PC-3 (cell line): ENCODE measurements at regions not wholly inside any gene's neighbourhood (a gene's known extent, or its start where the extent isn't known, plus 50 kb on each side); places are given as distances from the start of the nearest gene placed in this dataset.
A peak's percentile ranks its signal among the peaks of the same experiment; 100 is the strongest.

Experiments used
- ATAC-seq: fragments of 200-7000 bp; cut with Tn5 transposase; 2 replicates; pipeline ENCODE4 v1.9.1; 2020; ENCODE audit warnings: mild to moderate bottlenecking, moderate library complexity
- BruUV-seq: library from RNA; stranded (reverse); fragments of 400-500 nt; replicated peaks from 2 replicates; lab custom pipeline; 2021; lab: Mats Ljungman, UMichigan
- CTCF ChIA-PET: fragments of 300-600 bp; sonication (Branson Sonifier 250); formaldehyde crosslinking; loops from one replicate; lab custom pipeline; 2022; ENCODE audit warnings: antibody characterized with exemption; lab: Charles Lee
- POLR2A ChIA-PET: fragments of 300-600 bp; sonication (Branson Sonifier 250); formaldehyde crosslinking; loops from one replicate; lab custom pipeline; 2022; ENCODE audit warnings: antibody characterized with exemption; ENCODE audit not compliant: unreplicated experiment; lab: Charles Lee
- DNase-seq: peaks from one replicate; pipeline ENCODE4 v3.0.0-alpha.2; 2015
- H2AFZ ChIP-seq: fragments of 300-600 bp; sonication (generic); 2 replicates; pipeline ENCODE4 v1.6.0; 2016; ENCODE audit warnings: antibody characterized with exemption, low read length
- H3F3A ChIP-seq: fragments of 300-600 bp; sonication (generic); one replicate; pipeline ENCODE4 v1.6.0; 2017; ENCODE audit warnings: antibody characterized with exemption, low read length, control low read depth, mild to moderate bottlenecking; ENCODE audit not compliant: unreplicated experiment
- H3K27ac ChIP-seq: fragments of 300-600 bp; sonication (generic); 2 replicates; pipeline ENCODE4 v1.5.1; 2016; ENCODE audit warnings: mild to moderate bottlenecking, low read length
- H3K27me3 ChIP-seq: fragments of 300-600 bp; sonication (generic); 2 replicates; pipeline ENCODE4 v1.6.1; 2016; ENCODE audit warnings: low read length, mixed read lengths
- H3K36me3 ChIP-seq: fragments of 300-600 bp; sonication (generic); 2 replicates; pipeline ENCODE4 v1.6.1; 2016; ENCODE audit warnings: low read depth, mixed run types, low read length, mixed read lengths
- H3K4me1 ChIP-seq: fragments of 300-600 bp; sonication (generic); 2 replicates; pipeline ENCODE4 v1.5.1; 2016; ENCODE audit warnings: low read length; ENCODE audit not compliant: insufficient read depth
- H3K4me2 ChIP-seq: fragments of 300-600 bp; sonication (generic); 2 replicates; pipeline ENCODE4 v1.6.0; 2016; ENCODE audit warnings: low read length
- H3K4me3 ChIP-seq: fragments of 300-600 bp; sonication (generic); 2 replicates; pipeline ENCODE4 v1.5.1; 2016; ENCODE audit warnings: mild to moderate bottlenecking, low read length, mixed read lengths
- H3K79me2 ChIP-seq: fragments of 300-600 bp; sonication (generic); 2 replicates; pipeline ENCODE4 v1.6.1; 2017; ENCODE audit warnings: low read length, mixed read lengths
- H3K9ac ChIP-seq: fragments of 300-600 bp; sonication (generic); 2 replicates; pipeline ENCODE4 v1.6.0; 2016; ENCODE audit warnings: mild to moderate bottlenecking, low read length
- H3K9me2 ChIP-seq: fragments of 300-600 bp; sonication (generic); replicated peaks from 2 replicates; pipeline ENCODE4 v1.6.1; 2016; ENCODE audit warnings: mixed run types, low read length, mixed read lengths
- H3K9me3 ChIP-seq: fragments of 300-600 bp; sonication (generic); 2 replicates; pipeline ENCODE4 v1.6.1; 2016; ENCODE audit warnings: low read length, mixed read lengths
- H4K20me1 ChIP-seq: fragments of 300-600 bp; sonication (generic); 2 replicates; pipeline ENCODE4 v1.6.1; 2016; ENCODE audit warnings: low read length, mixed read lengths
- EZH2 ChIP-seq: fragments of 300-600 bp; sonication (generic); IDR thresholded peaks from one replicate; pipeline ENCODE4 v1.6.1; 2017; ENCODE audit warnings: antibody characterized with exemption, mild to moderate bottlenecking, low read length; ENCODE audit not compliant: unreplicated experiment
- EZH2phosphoT487 ChIP-seq: fragments of 300-600 bp; sonication (generic); IDR thresholded peaks from 2 replicates; pipeline ENCODE4 v1.6.1; 2018; ENCODE audit warnings: mild to moderate bottlenecking, antibody characterized with exemption, low read length, borderline replicate concordance
- intact Hi-C: fragments of 100-400 bp; cut with micrococcal nuclease; formaldehyde crosslinking; loops from 2 replicates; pipeline ENCODE4 v1.9.0; 2023
- TF ChIP-seq, protein P1 (sequence below): fragments of 300-600 bp; sonication (generic); conservative IDR thresholded peaks from 2 replicates; pipeline ENCODE4 v1.5.1; 2017; ENCODE audit warnings: antibody characterized with exemption, low read depth, mild to moderate bottlenecking, low read length

DNA sequence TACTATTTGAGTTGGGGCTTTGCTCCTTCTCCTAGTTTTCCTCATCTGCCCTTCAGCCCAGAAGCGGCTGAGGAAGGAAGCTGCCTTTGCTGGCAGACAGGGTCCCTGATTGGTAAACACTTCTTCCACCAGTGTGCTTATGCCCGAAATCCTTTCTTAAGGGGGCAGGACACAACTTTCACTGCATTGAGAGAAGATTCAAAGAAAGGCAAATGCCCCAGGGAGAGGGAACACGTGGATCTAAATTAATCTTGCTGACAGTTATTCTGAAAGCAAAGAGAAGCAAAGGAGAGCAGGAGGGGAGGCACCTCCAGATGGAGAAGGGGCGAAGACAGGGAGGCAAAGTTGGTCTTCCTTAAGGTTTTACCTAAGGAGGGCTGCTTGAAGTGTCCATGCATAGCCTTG is 92.1 kb upstream of the EFEMP1 start:
- intact Hi-C loops = no loop called here
- POLR2A ChIA-PET = no interaction called here
- Histone ChIP-seq H2AFZ (peak overlapping the region; percentile 54), H3K4me2 (peak overlapping the region; percentile 27; the same call in 1 of the 2 replicates), H3K9ac (no peak overlapping the region), H3K4me3 (no peak overlapping the region), H3K9me2 (no peaks in the 10 kb centered on the region), H3K79me2 (no peaks in the 10 kb centered on the region), H3K36me3 (no peaks in the 10 kb centered on the region), H3K27ac (no peak overlapping the region), H3K4me1 (no peaks in the 10 kb centered on the region), H3F3A (no peaks in the 10 kb centered on the region), H3K9me3 (no peaks in the 10 kb centered on the region), H4K20me1 (no peaks in the 10 kb centered on the region), H3K27me3 (no peaks in the 10 kb centered on the region)
- no peak for DNase-seq
- CTCF ChIA-PET = no interaction called here
- BruUV-seq = no TSS peak
- ATAC-seq = no peak
- TF ChIP-seq EZH2 (no peak), EZH2phosphoT487 (no peak)
- TF ChIP-seq, protein P1, sequence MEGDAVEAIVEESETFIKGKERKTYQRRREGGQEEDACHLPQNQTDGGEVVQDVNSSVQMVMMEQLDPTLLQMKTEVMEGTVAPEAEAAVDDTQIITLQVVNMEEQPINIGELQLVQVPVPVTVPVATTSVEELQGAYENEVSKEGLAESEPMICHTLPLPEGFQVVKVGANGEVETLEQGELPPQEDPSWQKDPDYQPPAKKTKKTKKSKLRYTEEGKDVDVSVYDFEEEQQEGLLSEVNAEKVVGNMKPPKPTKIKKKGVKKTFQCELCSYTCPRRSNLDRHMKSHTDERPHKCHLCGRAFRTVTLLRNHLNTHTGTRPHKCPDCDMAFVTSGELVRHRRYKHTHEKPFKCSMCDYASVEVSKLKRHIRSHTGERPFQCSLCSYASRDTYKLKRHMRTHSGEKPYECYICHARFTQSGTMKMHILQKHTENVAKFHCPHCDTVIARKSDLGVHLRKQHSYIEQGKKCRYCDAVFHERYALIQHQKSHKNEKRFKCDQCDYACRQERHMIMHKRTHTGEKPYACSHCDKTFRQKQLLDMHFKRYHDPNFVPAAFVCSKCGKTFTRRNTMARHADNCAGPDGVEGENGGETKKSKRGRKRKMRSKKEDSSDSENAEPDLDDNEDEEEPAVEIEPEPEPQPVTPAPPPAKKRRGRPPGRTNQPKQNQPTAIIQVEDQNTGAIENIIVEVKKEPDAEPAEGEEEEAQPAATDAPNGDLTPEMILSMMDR = no peak

DNA sequence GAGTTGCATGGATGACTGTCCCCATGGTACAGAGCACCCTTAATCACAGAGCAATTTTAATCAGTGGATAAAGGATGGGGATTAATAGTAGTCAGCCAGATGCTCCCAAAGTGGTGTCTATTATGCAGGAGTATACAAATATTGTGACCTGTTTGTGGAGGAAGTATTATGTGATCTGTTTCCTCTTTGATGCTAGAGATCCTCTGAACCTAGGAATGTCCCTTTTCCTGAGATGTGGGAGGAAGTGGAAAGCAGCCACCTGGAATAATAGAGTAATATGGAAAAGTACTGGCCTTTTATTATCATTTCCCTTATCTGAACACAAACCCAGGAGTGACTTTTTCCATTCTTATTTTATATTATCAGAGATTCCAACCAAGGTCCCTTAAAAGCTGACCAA is 94.2 kb upstream of the EFEMP1 start:
- Histone ChIP-seq H3K9ac (no peak overlapping the region), H3F3A (no peaks in the 10 kb centered on the region), H3K9me2 (no peaks in the 10 kb centered on the region), H4K20me1 (no peaks in the 10 kb centered on the region), H3K27ac (no peak overlapping the region), H3K36me3 (no peaks in the 10 kb centered on the region), H3K4me2 (no peak overlapping the region), H3K4me3 (no peak overlapping the region), H3K79me2 (no peaks in the 10 kb centered on the region), H3K4me1 (no peaks in the 10 kb centered on the region), H3K27me3 (no peaks in the 10 kb centered on the region), H2AFZ (no peak overlapping the region), H3K9me3 (no peaks in the 10 kb centered on the region)
- ATAC-seq = no peak
- no peak for DNase-seq
- ChIA-PET POLR2A (no interaction called here), CTCF (no interaction called here)
- no peak for TF ChIP-seq EZH2phosphoT487
- TF ChIP-seq, protein P1 = no peak
- no peak for TF ChIP-seq EZH2
- no TSS peak for BruUV-seq
- intact Hi-C loops = no loop called here

DNA sequence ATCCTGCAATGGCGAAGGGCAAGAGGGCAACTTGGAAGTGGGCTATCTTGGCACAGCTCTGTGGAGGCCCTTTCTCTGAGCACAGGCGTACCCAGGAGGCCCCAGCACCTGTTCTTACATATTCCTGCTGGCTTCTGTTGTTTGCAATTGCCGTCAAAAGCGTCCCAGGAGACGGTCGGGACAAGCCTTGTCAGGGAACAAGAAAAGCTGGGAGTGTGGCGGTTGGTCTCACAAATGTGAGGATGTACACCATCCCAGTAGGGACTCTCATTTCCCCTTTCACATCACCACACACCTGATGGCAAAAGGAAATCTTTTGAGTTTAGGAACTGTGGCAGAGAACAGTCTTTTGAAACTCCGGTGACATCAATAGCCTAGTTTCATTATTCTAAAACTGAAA is 94.7 kb upstream of the EFEMP1 start:
- H2AFZ ChIP-seq = peak overlapping the region; percentile 40; the same call in 1 of the 2 replicates
- TF ChIP-seq EZH2 (no peak), EZH2phosphoT487 (no peak)
- TF ChIP-seq, protein P1 = no peak
- 0 out of 2 replicates have a peak overlapping the region, but pooled peaks have one; percentile 6 for H3K4me2 ChIP-seq
- no peaks in the 10 kb centered on the region for H3K36me3 ChIP-seq
- ChIA-PET POLR2A (no interaction called here), CTCF (no interaction called here)
- no peaks in the 10 kb centered on the region for H4K20me1 ChIP-seq
- no peak overlapping the region; the same call in 1 of the 2 replicates for H3K4me3 ChIP-seq
- no peaks in the 10 kb centered on the region for H3K4me1 ChIP-seq
- intact Hi-C loops = no loop called here
- no peaks in the 10 kb centered on the region for H3K9me2 ChIP-seq
- no TSS peak for BruUV-seq
- H3K9ac ChIP-seq = no peak overlapping the region
- no peaks in the 10 kb centered on the region for H3K27me3 ChIP-seq
- no peaks in the 10 kb centered on the region for H3K9me3 ChIP-seq
- no peaks in the 10 kb centered on the region for H3K79me2 ChIP-seq
- no peak overlapping the region for H3K27ac ChIP-seq
- DNase-seq (no peak), ATAC-seq (no peak)
- H3F3A ChIP-seq = no peaks in the 10 kb centered on the region
